Body of pancreas (tissue), 4 donors: ENCODE measurements at regions not wholly inside any gene's neighbourhood (a gene's known extent, or its start where the extent isn't known, plus 50 kb on each side); places are given as distances from the start of the nearest gene placed in this dataset.
"Not testable (repeated sequence)": the region's sequence is repeated elsewhere in the genome, so short reads cannot be mapped to it uniquely, and the experiment has no call there.

Experiments used
- ATAC-seq: fragments of 150-250 bp; one replicate; pipeline ENCODE4 v1.9.1; 2016
- DNase-seq, 4 donors: peaks; one replicate each; pipeline ENCODE4 v3.0.0-alpha.2; 2019
- H3K27ac ChIP-seq, 4 donors: fragments of 200-600 bp; sonication (generic); 1 replicate in 3 of 4; 2 replicates in 1 of 4; pipeline versions ENCODE4 v1.5.1 to v1.6.1; 2016 to 2019; ENCODE audit warnings: mild to moderate bottlenecking in 1 of 4, mixed read lengths in 1 of 4, moderate library complexity in 1 of 4
- H3K27me3 ChIP-seq, 2 donors: fragments of 200-600 bp; sonication (generic); one replicate each; pipeline ENCODE4 v1.6.0; 2016; ENCODE audit warnings: mild to moderate bottlenecking in 1 of 2
- H3K36me3 ChIP-seq, 2 donors: fragments of 200-600 bp; sonication (generic); replicated peaks in 1 of 2; 2 replicates each; pipeline ENCODE4 v1.5.1; 2016; ENCODE audit warnings: low read depth in 2 of 2; ENCODE audit not compliant: insufficient read depth in 1 of 2
- H3K4me1 ChIP-seq: fragments of 200-600 bp; sonication (generic); one replicate; pipeline ENCODE4 v1.6.0; 2016
- H3K4me3 ChIP-seq, 2 donors: fragments of 200-600 bp; sonication (generic); 1 replicate in 1 of 2; 2 replicates in 1 of 2; pipeline ENCODE4 v1.5.1; 2016 to 2019
- H3K9me3 ChIP-seq, 3 donors: fragments of 200-600 bp; sonication (generic); 1 replicate in 2 of 3; 2 replicates in 1 of 3; pipeline ENCODE4 v1.5.1; 2016
- CTCF ChIP-seq, 7 experiments: fragments of 450-650 bp in 4 of 7; fragments of 200-600 bp in 3 of 7; sonication (generic) in 3 of 7; IDR thresholded peaks; one replicate each; pipeline ENCODE4 v1.5.1; 2016 to 2019; ENCODE audit warnings: antibody characterized with exemption in 7 of 7
- POLR2A ChIP-seq, 3 donors: fragments of 450-650 bp; IDR thresholded peaks; one replicate each; pipeline ENCODE4 v1.6.1; 2016; ENCODE audit warnings: antibody characterized with exemption in 3 of 3, mild to moderate bottlenecking in 2 of 3
- WGBS, 2 donors: methylation state at CpG; one replicate each; pipeline ENCODE4 v1.1.5; 2017; 5-methylcytosine and 5-hydroxymethylcytosine counted together
- intact Hi-C: fragments of 100-400 bp; cut with DNase I; formaldehyde crosslinking; loops from one replicate; pipeline ENCODE4 v1.15.1; 2023

DNA sequence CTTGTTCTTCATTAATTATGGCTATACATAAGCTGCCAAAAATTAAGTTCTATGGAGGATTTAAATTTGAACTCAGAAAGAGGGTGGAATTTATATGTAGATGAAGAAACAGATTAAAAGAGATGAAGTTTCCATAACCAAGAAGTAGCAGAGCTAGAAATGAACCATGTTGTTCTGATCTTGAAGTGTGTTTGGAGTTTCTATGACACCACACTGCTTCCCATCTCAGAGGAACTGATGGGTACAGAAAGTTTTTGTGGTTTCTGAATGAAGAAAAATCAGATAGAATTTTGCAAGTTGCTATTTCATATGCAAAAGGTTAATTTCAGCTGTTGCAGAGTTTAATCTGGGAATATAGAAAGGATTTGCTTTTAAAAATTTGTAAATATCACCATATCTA, 710.3 kb downstream of the PDCD6IP start:
- no peaks in the 10 kb centered on the region for H3K36me3 ChIP-seq
- TF ChIP-seq CTCF (IDR thresholded peaks at IDR 0.05): no peak
- TF ChIP-seq POLR2A (IDR thresholded peaks at IDR 0.05): no peak
- H3K4me1 ChIP-seq: no peaks in the 10 kb centered on the region
- no peaks in the 10 kb centered on the region for H3K9me3 ChIP-seq
- no peak overlapping the region for H3K27ac ChIP-seq
- H3K27me3 ChIP-seq: no peaks in the 10 kb centered on the region
- no peak for DNase-seq
- H3K4me3 ChIP-seq: no peak overlapping the region
- ATAC-seq: no peak
- intact Hi-C loops: no loop called here

GRCh38 chr3:34511891-34512290, 713.5 kb downstream of the PDCD6IP start:
- DNase-seq (no peak), ATAC-seq (no peak)
- Histone ChIP-seq H3K4me1 (no peaks in the 10 kb centered on the region), H3K27me3 (no peaks in the 10 kb centered on the region), H3K9me3 (no peaks in the 10 kb centered on the region), H3K4me3 (no peak overlapping the region), H3K36me3 (no peaks in the 10 kb centered on the region), H3K27ac (no peak overlapping the region)
- TF ChIP-seq CTCF (IDR thresholded peaks at IDR 0.05) (no peak), POLR2A (IDR thresholded peaks at IDR 0.05) (no peak)
- intact Hi-C loops: no loop called here
- WGBS, 2 donors: 29 to 31% methylated on average over 3 of the region's 3 CpGs

- intact Hi-C loops, H3K36me3 ChIP-seq, H3K4me3 ChIP-seq, H3K4me1 ChIP-seq, DNase-seq, ATAC-seq, H3K27me3 ChIP-seq, H3K27ac ChIP-seq, H3K9me3 ChIP-seq: not testable (repeated sequence)
- WGBS, 2 donors: 55 to 62% methylated on average over 2 of the region's 2 CpGs
Observed at GRCh38 chr3:34519008-34519407, 720.6 kb downstream of the PDCD6IP start.

DNA sequence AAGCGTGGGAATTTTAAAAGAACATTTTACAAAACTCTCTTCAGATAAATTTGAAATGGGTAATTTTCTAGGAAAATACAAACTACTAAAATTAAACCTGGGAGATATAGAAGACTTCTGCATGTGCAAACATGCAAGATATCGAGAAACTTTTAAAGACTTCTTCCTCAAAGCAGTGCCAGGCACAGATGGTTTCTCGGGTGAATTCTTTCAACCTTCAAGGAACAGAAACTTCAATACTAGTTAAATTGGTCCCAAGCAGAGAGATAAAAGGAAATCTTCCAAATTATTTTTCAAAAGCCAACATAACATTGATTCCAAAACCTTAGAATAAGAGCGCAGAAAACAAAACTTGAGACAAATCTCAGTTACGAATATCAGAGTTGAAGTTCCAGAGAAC, 732.7 kb downstream of the PDCD6IP start:
- Histone ChIP-seq H3K27ac (no peak overlapping the region), H3K9me3 (no peaks in the 10 kb centered on the region), H3K36me3 (no peaks in the 10 kb centered on the region), H3K4me1 (no peaks in the 10 kb centered on the region), H3K4me3 (no peak overlapping the region), H3K27me3 (no peaks in the 10 kb centered on the region)
- ATAC-seq (no peak), DNase-seq (no peak)
- WGBS, 2 donors: 67 to 78% methylated on average over 5 of the region's 5 CpGs
- intact Hi-C loops: no loop called here
- TF ChIP-seq POLR2A (IDR thresholded peaks at IDR 0.05) (no peak), CTCF (IDR thresholded peaks at IDR 0.05) (no peak)

DNA sequence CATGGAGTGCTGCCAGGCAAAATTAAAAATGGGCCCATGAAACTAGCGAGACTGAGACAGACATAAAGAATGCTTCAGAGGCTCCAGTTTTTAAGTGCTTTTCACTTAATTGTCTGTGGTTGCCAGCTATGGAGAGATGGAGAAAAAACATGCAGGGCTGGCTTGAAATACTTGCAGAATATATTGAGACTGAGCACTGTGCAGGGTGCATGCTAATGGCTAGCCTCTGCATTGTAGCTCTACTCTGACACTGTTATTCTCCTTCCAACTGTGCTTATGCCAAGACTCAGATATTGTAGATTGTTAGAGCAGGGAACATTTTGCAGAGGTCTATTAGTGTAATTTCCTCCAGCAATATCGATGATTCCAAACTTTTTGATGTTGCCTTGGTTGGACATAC, 735.0 kb downstream of the PDCD6IP start:
- Histone ChIP-seq H3K27ac (no peak overlapping the region), H3K27me3 (no peaks in the 10 kb centered on the region), H3K4me1 (no peaks in the 10 kb centered on the region), H3K4me3 (no peak overlapping the region), H3K9me3 (no peaks in the 10 kb centered on the region), H3K36me3 (no peaks in the 10 kb centered on the region)
- ATAC-seq (no peak), DNase-seq (no peak)
- 48 to 61% methylated on average over 2 of the region's 2 CpGs for WGBS, 2 donors
- intact Hi-C loops: no loop called here
- TF ChIP-seq CTCF (IDR thresholded peaks at IDR 0.05): no peak
- no peak for TF ChIP-seq POLR2A (IDR thresholded peaks at IDR 0.05)
